Hematopoietic multipotent progenitor cell treated with erythropoietin and hydrocortisone succinate and interleukin-3 and kit ligand, for 6 days (in vitro differentiated cells): ENCODE measurements at regions not wholly inside any gene's neighbourhood (a gene's known extent, or its start where the extent isn't known, plus 50 kb on each side); places are given as distances from the start of the nearest gene placed in this dataset.

Experiments
- DNase-seq: peaks from one replicate; pipeline ENCODE4 v3.0.0-alpha.2; 2015

DNA sequence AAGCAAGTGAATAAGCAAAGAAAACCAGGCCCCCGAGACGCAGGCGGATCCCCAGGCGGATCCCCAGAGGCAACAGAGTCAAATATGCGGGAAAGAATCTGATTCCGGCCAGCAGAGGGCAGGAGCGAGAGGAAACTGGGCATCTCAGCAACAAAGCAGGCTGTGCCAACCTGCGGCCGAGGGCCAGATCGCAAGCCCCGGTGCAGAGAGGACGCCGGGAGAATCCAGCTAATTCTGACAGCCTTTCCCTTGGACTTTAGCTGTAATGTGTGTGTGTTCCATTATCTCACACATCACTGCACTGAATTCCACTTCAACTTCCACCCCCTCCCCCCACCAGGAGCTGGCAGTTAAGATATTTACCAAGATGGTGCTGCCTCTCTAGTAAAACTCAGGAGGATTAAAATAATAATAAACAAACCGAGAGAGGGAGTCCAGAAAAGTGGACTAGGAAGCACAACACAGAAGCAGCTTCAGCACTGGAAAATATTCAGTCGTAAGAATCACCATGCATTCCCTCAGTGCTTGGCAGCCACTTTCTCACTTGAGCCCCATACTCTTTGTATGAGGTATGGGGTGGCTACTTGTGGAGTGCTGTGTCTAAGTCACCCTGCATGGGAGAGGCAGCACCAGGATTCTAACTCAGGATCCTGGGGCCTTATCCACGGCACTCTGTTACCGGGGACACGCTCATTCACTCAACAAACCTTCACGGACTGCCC is 66.2 kb upstream of the SNX9 start:
- peak; percentile 91 for DNase-seq

DNA sequence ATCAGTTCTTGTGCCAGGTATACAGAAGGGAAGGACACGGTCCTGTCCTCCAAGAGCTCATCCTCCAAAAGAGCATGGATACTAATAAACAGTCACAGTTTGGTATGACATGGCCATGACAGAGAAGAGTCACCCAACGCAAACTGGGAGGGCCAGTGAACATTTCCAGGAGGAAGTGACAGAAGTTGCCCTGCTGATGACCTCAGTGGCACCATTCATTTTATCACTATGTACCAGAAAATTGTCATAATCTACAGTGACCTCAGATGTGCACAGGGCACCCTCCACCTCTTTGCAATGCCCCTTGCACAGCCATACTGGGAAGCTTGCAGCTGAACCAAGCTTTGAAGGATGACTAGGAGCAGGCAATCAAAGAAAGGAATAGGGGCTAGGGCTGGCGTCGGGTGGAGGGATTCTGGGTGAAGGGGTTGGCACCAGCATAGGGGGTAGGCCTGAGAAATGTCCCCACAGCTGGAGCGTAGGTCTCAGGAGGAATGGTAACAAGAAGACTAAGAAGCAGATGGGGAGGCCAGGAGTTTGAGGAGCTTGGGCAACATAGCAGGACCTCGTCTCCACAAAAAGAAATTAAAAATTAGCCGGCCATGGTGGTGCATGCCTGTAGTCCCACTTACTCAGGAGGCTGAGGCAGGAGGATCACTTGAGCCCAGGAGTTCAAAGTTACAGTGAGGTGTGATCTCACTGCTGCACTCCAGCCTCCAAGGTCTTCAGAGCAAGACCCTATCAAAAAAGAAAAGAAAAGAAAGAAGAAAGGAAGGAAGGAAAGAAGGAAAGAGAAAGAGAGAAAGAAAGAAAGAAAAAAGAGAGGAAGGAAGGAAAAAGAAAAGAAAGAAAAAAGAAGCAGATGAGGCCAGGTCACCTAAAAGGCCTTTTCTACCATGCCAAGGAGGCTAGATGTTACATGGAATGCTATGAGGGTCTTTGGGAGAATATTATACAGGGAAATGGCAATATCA is 65.3 kb upstream of the SNX9 start:
- DNase-seq = no peak

DNA sequence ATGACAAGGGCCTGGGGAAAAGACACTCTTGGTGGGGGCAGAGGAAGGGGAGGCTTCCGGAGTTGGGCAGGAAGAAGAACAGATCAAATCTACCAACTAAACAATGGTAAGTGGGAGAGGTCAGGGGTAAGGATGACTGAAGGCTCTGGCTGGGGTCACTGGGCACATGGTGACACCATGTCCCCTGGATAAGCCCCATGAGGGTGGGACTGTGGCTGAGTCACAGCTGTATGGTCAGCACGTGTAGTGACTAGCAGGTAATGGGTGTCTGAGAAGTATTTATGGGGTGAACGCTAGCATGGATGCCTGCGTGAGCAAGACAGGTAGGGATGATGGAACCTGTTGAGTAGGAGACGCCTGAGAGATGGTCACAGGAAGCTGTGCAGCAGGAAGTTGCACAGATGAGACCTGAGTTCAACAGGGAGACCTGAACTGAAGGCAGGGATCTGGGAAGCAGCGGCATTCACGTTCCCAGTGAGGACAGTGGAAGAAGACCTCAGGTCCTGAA is 64.5 kb upstream of the SNX9 start:
- no peak for DNase-seq

DNA sequence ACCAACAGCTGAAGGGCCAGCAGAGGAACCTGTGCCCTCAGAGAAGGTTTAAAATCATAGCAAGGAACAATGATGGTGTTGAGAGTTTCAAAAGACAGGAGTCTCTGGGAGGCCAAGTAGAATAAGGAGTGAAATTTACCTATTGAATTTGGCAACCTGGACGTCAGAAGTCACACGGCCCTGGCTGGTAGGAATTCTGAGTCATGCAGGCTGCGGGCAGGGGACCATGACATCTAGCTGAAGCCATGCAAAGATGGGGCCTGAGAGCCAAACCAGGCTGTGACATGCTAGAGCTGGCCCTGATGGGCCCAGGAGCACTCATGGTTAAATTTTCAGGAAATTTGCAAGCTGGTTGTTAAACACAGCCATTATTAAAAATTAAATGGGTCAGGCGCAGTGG is 64.0 kb upstream of the SNX9 start:
- DNase-seq = no peak

DNA sequence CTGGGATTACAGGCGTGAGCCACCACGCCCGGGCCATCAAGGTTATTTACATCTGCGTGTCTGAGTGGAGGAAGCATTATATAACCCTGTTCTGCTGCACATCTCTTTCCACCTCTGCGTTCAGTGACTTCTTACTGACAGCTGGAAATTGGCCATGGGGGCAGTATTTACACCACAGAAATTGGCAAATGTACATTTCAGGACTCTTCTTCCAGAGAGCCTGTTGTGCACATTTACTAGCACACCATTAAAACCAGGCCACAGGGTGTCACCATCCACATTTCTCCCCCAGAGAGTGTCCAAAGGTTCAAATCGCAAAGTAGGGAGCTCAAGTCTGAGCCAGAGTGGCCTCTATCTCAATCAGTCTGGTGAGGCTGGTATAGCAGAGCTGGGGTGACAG is 62.9 kb upstream of the SNX9 start:
- DNase-seq = no peak

DNA sequence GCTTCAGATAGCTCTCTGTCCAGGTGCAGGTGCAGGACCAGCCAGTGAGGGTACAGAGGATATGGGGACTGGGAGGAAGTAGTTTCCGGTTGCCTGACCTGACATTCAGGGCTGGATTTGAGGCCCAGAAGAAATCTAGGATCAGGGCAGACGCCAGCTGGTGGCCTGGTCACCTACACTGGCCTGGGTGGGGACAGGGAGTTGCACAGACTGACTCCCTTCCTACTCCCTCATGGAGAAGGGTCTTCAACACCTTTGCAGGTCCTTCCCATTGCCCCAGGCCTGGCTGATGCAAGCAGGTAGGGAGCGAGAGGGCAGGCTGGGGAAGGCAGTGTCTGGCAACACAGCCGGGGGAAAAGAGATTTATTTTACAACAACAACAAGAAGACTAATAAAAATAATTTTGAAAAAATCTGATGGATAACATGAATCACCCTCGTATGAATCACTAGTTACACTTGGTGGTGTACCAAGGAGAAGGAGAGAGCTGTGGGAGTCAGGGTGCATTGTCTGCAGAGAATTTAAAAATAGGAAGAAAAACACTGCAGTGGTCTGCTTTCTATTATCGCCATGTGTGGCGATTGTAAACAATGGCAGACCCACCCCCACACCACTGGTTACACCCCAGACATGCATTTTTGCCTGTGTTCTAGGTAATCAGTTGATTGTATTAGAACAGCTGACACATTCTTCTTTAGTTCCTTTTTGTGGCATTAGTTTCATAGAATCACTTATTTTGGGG is 62.3 kb upstream of the SNX9 start:
- no peak for DNase-seq

DNA sequence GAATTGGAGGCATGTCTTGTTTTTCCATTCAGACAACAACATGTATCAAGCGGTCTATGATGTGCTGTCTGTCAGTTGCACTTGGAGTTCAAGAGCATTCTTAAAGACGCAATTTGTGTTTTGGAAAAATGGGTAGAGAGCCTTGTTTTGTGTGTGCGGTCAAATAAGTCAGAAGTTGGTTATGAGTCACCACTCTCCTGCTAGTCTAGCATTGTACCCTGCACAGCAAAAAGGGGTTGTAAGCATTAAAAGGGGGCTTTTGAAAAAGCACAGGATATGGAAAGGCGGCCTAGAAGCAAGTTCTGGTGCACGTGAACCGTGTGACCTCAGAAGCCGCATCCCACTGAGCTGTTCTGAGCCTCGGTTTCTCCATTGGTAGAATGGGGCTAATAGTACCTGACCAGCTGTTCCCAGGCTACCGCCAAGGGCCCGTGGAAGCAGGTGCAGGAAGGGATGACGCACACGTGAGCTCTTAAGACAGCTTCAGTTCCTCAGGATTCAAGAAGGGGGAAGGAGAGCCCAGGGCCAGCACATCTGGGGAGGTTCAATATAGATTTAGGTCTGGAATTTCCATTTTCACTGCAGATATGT is 61.6 kb upstream of the SNX9 start:
- DNase-seq = no peak

DNA sequence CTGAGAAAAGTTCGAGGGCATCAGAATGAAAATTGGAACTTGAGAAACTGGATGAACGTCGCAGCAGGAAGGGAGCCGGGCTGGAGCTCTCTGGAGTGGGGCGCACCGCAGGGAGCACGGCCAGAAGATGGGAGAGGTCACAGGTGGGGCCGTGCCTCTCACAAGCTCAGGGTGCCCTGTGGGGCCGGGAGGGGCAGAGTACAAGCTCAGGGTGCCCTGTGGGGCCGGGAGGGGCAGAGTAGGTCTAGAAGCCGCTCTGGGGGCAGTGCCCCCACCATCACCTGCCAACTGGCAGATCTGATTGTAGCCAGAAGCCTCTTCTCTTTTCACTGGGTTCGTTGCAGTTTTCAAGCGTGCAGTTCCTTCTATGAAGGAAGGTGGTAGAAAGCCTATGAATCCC is 61.1 kb upstream of the SNX9 start:
- DNase-seq = no peak

DNA sequence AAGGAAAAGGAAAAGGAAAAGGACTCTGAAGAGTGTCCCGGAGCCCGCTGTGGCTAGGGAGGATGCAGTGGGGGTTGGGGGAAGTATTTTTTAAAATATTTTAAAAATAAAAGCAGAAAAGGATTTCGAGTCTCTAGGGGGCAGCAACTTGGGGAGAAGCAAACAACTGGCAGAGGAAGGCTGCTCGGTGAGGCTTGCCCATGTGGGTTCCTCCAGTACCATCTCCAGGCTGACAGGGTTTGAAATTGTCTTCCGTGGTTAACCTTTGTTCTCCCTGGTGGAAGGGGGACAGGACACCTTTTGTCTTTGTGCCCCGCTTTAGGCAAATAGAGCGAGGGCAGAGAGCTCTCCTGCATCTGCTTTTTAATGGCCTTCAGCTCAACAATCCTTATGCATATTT is 60.4 kb upstream of the SNX9 start:
- DNase-seq = peak; percentile 59

DNA sequence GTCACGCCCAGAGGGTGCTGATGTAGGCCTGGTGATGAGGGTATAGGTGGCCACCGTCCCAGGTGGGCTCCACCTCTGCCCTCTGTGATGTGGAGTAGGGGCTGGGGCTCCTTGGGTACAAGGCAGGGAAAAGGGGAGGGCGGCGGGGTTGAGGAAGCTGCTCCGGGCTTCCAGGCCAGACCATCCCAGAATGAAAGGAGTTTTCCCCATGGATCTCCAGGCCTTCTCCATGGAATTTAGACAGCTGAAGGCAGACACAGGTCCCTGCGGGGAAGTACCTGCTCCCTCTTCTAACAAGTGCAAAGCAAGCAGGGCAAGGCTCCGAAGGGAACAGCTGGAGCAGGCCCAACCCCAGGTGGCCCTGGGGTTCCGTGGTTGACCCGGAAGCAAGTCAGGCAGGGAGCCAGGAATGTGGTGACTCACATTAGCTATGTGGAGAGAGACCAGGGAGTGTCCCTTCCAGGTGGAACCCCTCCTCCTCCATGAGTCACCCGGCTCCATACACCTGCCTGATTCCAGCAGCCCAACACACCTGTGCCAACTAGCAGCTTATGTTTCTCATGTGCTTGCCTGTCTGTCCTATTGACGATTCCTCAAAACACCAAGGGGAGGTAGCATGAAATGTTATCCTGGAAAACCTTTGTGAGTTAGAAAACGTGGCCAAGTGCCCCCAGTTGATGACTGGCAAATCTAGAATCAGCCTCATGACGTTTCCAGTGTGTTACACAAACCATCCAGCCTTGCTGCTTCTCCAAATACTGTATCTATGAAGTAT is 59.7 kb upstream of the SNX9 start:
- DNase-seq = peak; percentile 13

DNA sequence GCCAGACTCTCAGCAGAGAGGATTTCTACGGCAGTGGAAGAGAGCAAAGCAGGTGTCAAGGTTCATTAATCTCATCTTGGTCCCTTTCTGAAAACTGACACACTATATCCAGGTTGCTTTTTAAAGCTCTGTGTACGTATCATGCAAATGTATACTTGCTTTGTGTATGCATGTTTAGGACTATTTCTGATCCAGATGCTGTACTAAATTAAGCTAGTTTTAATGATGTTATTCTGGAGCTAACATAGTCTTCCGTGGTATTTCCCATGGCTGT is 59.2 kb upstream of the SNX9 start:
- no peak for DNase-seq

DNA sequence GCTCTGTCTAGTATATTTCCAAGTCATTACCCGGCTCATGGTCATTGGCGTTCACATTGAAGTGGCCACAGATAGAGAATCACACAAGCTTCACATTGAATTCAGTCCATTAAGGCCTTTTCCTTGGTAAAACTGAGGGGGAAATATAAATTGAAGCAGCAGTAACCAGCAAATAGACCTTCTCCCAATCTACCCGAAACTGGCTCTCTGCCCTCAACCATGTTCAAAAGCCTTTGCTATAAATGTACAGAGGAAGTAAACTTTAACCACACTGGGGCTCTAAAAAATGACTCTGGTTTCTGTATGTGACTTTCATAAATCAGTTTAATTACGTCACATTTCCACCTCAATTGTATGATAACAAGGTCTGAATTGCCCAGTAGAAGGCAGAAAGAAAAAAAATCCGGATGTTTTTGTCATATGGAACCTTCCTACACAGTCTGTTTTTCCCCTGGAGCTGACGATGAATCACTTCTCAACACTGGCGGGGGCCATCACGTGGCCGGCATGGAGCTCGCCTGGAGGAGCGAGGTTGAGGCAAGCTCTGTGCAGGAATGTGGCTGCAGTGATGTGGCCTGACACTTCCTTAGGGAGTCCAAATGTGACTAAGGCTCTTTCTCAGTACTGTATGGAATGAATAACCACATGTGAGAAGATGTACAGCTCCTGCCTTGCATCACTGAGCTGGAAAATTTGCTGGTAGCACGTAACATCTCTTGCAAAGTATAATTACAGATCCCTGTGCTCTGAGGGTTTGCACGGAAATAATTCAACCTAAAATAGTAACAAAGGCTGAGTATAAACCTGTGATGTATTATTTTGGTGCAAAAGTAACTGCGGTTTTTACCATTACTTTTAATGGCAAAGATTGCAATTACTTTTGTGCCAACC is 58.6 kb upstream of the SNX9 start:
- peak; percentile 68 for DNase-seq

DNA sequence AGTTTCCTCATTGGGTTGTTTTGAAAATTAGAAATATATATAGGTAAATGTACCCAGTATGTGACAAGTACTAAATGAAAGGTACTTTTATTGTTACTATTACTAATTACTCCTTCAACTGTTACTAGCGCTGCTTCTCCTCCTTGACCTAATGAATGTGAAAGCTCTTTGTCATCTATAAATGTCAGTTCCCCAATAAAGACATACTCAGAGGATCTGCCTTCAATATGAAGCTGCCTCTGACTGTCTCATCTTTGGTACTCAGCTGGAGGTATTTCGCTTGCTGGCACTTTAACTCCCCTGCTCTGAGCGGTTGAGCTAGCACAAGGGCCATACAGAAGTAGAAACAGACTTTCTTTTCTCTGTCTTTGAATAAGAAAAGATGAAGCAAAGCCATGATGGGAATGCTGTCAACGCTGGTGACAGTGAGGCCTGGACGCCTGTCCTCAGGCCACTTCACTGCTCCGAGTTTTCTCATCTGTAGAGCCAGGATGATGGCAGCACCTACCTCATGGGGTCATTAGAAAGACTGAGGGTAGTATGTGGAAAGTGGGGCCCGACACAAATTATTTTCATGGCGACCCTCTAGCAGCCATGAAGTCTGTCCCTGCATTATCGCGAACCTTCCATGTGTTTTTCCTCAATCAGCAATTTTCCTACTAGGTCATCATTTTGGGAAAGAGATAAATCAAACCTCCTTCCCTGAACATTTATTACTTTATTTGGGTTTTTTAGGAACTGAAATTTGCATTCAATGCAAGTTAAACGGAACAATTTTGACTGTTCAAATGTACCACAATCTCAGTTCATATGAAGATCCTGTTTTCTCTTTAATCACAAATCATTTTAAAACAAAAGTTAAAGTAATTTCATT is 55.9 kb upstream of the SNX9 start:
- no peak for DNase-seq

DNA sequence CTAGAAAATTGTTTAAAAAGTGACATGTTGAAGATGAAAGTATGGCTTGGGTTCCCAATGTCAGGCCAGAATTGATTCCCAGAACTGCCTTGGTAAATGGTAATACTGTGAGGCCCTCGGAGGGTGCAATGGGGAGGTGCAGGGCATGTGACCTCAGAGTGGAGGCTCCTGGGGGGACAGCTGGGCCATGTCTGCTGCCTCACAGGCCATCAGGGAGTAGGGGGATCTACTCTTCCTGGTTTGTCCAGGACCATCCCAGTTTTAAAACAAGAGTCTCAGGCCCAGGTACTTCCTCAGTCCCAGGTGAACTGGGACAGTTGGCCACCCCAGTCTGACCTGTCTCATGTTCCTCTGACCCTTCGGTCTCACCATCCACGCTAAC is 55.3 kb upstream of the SNX9 start:
- no peak for DNase-seq

DNA sequence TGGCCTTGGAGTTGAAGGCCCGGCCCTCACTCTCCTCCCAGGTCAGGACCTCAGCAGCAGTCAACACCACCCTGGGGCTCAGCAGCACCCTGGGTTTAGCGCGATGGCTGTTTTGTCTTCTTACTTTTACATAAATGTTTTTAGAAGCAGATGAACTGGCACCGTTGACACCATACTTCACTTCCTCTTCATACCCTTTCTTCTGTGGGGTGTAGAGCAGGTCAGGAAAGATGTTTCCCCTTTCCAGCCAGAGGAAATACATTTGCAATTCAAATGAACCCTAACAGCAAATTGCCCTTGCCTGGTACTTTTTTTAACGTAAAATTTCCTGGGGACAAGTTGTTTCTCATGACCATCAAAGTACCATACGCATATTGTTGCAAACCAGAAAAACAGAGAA is 54.7 kb upstream of the SNX9 start:
- DNase-seq = peak; percentile 23

DNA sequence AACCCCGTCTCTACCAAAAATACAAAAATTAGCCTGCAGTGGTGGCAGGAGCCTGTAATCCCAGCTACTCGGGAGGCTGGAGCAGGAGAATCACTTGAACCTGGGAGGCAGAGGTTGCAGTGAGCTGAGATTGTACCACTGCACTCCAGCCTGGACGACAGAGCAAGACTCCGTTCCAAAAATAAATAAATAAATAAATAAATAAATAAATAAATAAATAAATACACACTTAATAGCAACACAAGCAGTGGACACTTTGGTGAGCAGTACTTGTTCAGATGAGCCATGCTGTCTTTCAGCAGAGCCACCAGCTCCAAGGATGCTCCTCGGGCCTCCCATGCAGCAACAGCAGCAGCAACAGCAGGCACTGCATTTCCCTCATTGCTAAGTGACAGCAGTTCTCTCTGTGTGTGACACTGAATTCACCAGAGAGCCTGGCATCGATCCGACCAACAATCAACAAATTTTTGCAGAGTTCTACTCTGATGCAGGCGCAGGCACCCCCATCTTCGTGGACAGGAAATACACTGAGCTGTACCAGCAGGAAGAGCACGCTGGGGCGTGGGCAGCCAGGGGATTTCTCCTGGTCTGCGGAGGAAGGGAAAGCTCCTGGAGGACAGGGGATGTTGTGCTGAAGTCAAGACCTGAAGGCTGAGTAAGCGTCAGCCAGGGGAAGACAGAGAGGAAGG is 54.0 kb upstream of the SNX9 start:
- no peak for DNase-seq

DNA sequence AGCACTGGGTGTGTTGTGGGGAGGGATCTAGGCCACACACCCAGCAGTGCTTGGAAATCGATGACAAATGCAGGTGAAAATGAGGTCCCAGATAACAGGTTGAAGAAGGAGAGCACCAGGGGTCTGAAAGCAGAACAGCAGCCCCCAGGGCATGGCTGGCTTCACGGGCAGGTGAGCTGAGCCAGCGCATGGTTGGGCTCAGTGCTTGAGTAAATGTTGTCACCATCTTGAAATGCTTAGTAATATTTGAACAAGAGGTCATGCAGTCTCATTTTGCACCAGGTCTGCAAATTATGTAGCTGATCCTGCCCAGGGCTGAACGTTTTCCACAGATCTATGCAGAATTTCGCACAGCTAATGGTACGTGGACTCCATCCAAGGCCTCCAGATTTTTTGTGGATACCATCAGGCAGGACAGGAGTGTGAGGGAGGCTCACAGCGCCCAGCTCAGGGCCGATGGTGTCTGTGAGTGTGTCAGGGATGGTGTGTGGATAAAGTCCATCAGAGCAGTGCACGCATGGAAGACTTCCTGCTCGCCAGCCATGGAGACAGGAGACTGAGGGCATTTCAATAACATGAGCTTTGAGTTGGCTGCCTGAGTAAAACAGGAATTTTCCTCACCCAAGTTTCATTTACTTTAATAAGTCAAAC is 53.1 kb upstream of the SNX9 start:
- no peak for DNase-seq

DNA sequence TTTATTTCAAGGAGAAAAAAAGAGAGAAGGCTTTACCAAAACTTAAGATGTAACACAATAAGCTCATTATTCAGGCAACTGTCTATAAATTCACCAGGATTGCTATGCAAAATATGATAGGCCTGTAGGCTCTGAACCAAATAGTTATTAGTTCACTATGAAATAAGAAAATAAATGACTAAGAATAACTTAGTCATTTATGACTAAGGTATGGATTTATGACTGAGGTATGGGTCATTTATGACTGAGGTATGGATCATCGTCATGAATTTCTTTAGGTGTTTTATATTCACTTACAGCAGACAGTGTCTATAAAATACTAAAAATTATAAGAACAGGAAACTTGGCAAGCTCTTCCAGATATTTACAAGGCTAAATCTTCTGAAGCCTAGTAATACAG is 52.1 kb upstream of the SNX9 start:
- DNase-seq = no peak

DNA sequence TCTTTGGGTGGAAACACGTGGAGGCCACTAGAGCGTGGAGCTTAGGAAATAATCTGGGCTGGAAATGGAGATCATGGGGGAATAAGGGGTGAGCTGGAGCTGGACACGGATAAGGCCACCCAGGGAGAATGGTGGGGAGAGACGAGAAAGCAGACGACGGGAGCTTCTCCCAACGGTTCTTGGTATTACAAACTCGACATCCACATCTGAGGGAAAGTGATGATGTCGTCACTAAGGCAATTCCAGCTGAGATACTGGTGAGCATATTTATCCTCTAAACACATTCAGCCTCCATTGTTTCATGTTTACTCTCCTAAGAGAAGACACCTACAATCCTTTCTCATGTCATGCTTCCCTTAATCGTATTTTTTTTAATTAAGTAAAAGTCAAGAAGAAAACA is 50.2 kb upstream of the SNX9 start:
- DNase-seq = no peak
